ENCODE measurements at regions not wholly inside any gene's neighbourhood (a gene's known extent, or its start where the extent isn't known, plus 50 kb on each side); places are given as distances from the start of the nearest gene placed in this dataset.
"Not testable (repeated sequence)": the region's sequence is repeated elsewhere in the genome, so short reads cannot be mapped to it uniquely, and the experiment has no call there.

DNA sequence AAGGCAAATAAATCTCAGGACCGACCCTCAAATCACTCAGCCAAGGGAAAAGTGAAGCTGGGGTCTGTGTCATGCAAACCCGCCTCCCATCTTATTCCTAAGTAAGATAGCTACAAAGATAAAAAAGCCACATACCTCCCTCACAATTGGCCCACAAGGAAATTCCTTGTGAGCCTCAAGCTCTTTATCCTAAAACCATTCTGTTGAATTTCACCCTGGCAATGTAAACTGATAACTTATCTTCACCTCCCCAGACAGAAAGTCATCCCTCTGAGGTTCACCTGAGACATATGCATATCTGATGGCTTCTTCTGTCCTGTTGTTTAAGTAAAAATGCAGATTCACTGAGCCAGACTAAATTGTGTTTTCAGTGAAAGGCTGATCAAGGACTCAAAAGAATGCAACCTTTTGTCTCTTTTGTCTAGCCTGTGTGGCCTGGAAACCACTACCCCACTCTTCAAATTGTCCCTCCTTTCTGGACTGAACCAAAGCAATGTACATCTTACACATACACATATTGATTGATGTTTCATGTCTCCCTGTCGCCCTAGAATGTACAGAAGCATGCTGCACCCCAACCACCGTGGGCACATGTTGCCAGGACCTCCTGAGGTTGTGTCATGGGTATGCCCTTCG lies 91.3 kb downstream of the MFAP3L start:
- DNase-seq (ENCODE audit: low spot score) = no peak

DNA sequence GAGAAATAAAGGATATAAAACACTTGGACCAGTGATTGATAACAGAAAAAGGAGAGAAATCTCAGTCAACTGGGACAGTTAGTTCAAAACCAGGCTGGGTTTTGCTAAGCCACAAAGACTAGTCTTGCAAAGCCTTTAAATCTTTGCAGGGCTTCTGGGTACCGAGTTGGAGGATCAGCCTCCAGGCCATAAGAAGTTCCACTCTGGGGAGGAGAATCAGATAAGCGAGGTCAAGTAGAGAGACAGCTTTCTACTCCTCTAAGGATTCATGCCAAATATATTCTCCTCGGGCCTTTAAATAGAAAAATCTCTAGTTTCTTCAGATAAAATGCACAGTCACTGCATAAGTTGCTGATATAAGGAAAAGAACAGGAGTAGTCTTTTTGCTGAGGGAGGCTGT lies 92.7 kb downstream of the MFAP3L start:
- no peak for DNase-seq (ENCODE audit: low spot score)

DNA sequence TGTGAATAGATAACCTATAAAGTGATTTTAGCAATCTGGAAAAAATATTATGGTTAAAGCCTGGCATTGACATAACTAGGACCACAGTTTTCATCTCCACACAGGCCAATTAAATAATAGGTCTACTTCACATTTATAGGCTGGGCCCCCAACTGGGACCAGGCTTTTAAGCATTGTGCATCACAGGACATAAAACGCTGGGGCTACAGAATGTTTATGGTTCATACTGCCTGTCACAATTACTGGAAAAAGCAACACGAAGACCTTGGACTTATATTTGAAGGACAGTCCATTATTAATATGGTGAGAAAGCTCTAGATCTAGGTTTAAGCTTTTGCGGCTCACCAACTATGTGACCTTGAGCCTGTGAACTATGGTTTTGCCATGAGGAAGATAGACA lies 94.2 kb downstream of the MFAP3L start:
- no peak for DNase-seq (ENCODE audit: low spot score)

DNA sequence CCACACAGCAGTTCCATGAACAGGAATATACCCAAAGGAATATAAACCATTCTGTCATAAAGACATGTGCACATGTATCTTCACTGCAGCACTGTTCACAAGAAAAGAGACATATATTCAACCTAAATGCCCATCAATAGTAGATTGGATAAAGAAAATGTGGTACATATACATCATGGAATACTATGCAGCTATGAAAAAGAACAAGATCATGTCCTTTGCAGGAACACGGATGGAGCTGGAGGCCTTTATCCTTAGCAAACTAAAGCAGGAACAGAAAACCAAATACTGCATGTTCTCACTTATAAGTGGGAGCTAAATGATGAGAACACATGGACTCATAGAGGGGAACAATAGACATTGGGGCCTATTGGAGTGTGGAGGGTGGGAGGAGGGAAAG lies 95.4 kb downstream of the MFAP3L start:
- not testable (repeated sequence) for DNase-seq (ENCODE audit: low spot score)

DNA sequence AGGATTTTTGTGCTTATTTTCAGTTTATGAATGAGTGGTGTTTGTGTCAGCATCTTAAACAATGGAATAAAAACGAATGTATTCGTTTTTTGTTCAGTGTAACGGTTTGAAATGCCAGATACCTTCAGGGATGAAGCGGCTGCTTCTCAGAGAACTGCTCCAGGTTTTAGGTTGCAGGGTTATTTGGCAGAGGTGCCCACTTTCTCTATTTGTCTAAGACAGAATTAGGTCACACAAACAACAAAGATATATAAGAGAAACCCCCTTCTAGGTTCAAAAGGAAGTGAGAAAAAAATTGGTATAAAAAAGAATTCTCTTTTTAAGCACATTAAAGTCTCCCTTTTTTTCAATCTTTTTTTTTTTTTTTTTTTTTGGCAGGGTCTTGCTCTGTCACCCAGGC lies 98.9 kb downstream of the MFAP3L start:
- no peak for DNase-seq (ENCODE audit: low spot score)

DNA sequence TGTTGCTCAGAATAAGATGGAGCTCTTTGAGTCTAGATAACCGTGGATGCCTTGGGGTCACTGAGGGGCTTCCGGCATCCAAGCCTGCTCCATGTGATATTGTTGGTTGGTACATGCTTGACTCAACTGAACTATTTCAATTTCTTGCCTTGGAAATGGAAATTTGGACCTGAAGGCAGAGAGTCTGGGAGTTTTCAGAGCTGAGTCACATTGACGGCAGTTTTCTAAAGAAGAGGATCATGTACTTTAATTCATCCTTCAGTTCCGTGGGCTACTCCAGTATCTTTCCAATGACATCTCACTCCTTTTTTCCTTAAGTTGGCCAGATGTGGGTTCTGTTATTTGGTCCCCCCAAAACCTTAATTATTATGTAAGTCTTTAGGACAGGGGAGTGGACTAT lies 100.5 kb downstream of the MFAP3L start:
- DNase-seq (ENCODE audit: low spot score) = no peak

GRCh38 chr4:169922632-169923276 lies 103.4 kb downstream of the MFAP3L start:
- DNase-seq (ENCODE audit: low spot score) = peak; percentile 41

- DNase-seq (ENCODE audit: low spot score) = no peak
Measured at GRCh38 chr4:169921732-169922131, 104.5 kb downstream of the MFAP3L start.

GRCh38 chr4:169921237-169921636 lies 105.0 kb downstream of the MFAP3L start:
- DNase-seq (ENCODE audit: low spot score) = no peak

GRCh38 chr4:169919194-169920124 lies 106.7 kb downstream of the MFAP3L start:
- not testable (repeated sequence) for DNase-seq (ENCODE audit: low spot score)

DNA sequence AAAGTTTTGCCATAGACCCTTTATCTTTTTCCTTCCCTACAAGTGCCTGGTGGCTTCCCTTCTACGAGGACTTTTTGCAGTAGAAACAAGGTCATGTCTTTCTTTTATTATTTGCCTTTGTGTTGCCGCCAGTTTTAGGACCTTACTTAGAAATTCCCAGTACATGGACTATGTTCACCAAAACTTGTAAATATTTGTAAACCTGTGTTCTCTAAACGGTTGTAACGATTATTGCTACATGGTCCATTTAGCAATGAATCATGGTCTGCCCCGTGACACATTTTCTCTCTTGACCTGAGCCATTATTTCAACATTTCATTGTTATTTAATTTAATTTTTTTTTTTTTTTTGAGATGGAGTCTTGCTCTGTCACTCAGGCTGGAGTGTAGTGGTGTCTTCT lies 110.7 kb downstream of the MFAP3L start:
- no peak for DNase-seq (ENCODE audit: low spot score)

GRCh38 chr4:169914866-169915265 lies 111.3 kb downstream of the MFAP3L start:
- DNase-seq (ENCODE audit: low spot score) = no peak

DNA sequence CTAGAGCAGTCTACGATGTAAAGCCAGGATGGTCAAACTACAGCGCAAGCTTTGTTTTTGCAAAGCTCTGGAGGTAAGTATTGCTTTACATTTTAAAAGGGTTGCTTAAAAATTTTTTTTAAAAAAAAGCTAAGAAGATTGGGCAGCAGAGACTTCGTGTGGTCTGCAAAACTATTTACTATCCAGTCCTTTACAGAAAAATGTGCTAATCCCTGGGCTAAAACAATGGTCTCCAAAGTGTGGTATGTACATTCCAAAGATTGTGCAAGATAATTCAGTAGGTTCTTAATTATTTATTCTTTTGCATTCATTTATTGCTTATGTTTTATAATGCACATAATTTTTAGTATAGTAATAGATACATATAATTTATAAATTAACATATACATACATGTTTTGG lies 113.2 kb downstream of the MFAP3L start:
- DNase-seq (ENCODE audit: low spot score) = no peak

DNA sequence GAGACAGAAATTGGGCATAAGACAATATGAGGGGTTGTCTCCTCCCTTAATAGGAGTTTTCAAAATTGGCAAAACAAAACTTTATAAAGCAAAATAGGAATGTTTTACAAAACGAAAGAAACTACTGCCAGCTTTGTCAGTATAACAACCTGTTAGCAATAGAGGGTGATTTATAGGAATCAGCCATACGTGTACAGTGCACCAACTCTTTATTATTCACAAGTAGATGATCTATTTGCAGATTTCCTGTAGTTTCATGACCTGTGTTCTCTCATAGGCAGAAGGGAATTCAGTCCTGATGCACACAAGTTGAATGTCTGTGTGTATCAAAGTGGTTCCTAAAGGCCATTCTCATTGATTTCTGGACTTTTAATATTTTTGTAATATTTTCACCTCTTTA lies 116.3 kb downstream of the MFAP3L start:
- DNase-seq (ENCODE audit: low spot score) = no peak

DNA sequence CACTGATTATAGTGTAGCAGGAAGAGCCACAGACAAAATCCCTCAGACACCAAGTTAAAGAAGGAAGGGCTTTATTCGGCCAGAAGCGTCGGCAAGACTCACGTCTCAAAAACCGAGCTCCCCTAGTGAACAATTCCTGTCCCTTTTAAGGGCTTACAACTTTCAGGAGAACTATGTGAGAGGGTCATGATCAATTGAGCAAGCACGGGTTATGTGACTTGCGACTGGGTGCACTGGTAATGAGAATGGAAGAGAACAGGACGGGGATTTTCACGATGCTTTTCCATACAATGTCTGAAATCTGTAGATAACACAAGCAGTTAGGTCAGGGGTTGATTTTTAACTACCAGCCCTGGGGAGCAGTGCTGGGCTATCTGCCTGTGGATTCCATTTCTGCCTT lies 116.7 kb downstream of the MFAP3L start:
- DNase-seq (ENCODE audit: low spot score) = no peak

GRCh38 chr4:169907705-169908104 lies 118.5 kb downstream of the MFAP3L start:
- no peak for DNase-seq (ENCODE audit: low spot score)

DNA sequence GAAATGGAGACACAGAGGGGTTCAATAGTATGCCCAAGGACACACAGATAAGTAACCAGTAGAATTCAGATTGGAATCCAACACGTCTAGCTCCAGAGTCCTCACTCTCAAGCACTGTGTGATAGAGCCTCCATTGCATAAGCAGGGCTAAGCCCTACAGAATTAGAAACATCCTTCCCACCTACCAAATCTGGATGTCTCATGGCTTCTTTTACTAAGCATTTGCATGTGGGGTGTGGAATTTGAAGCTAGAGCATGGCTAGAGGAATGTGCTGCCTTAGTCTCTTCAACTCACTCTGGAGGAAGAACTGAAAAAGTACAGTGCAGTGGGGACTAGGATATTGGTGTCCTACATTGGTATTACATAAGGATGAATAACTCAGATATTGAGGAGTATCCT lies 119.4 kb downstream of the MFAP3L start:
- DNase-seq (ENCODE audit: low spot score) = no peak

- DNase-seq (ENCODE audit: low spot score) = no peak
Measured at GRCh38 chr4:169906104-169906503, 120.1 kb downstream of the MFAP3L start.

- DNase-seq (ENCODE audit: low spot score) = no peak
Measured at GRCh38 chr4:169902658-169903345, 123.4 kb downstream of the MFAP3L start.

GRCh38 chr4:169900241-169900845 lies 125.9 kb downstream of the MFAP3L start:
- DNase-seq (ENCODE audit: low spot score) = no peak

DNA sequence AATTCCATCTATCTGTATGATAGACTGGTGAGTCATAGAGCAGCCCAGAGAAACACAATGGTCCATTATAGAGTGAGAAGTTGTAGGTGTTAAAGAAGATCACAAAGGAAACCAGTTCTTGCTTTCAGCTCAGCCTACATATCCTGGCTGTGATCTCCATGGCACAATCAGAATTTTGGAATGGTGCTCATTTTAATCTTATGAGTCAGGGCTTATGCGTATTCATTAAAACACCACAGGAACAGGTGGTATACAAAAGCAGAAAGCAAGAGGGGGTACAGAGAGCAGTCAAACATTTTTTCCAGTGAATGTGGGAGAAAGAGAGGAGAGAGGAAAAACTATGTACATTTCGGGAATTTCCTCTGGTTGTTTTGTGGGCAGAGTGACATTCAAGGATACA lies 126.9 kb downstream of the MFAP3L start:
- peak; percentile 84 for DNase-seq (ENCODE audit: low spot score)

DNA sequence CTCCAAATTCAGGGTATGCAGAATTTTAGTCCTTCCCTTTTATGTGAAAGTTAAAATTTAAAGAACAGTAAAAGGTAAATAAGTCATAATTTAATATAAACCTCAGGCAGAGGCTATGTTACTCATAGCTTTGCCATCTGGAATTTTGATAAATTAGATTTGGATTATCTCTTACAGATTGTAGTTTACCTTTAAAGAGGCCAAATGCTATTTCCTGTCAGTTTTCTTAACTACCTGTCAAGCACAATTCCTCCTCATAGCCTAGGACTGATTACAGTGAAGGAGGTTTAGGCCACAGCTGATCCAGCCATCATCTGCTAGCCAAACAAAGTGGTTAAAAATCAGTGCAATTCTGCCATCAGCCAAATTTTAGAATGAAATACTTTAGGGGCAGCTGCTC lies 128.1 kb downstream of the MFAP3L start:
- no peak for DNase-seq (ENCODE audit: low spot score)
